ENCODE measurements at regions not wholly inside any gene's neighbourhood (a gene's known extent, or its start where the extent isn't known, plus 50 kb on each side); places are given as distances from the start of the nearest gene placed in this dataset.

GRCh38 chr11:69926376-69927050, 107.3 kb upstream of the FGF3 start:
- Histone ChIP-seq H3K27me3 (peaks cover 8% of the 10 kb centered on the region), H3K4me1 (peaks cover 7% of the 10 kb centered on the region), H3K36me3 (no peaks in the 10 kb centered on the region), H3K9me3 (no peaks in the 10 kb centered on the region), H3K4me3 (ENCODE audit: low read depth, low read length) (no peak overlapping the region)
- no peak for DNase-seq
- TF ChIP-seq CTCF (IDR thresholded peaks at IDR 0.05; ENCODE audit: low read depth, low read length), result no peak

- Histone ChIP-seq H3K4me1 (peaks cover 7% of the 10 kb centered on the region), H3K9me3 (no peaks in the 10 kb centered on the region), H3K36me3 (no peaks in the 10 kb centered on the region), H3K27me3 (peaks cover 8% of the 10 kb centered on the region), H3K4me3 (ENCODE audit: low read depth, low read length) (no peak overlapping the region)
- TF ChIP-seq CTCF (IDR thresholded peaks at IDR 0.05; ENCODE audit: low read depth, low read length), result no peak
- DNase-seq, result no peak
Observed at GRCh38 chr11:69928121-69928520, 108.9 kb upstream of the FGF3 start.

- no peaks in the 10 kb centered on the region for H3K9me3 ChIP-seq
- H3K36me3 ChIP-seq, result no peaks in the 10 kb centered on the region
- DNase-seq, result no peak
- TF ChIP-seq CTCF (IDR thresholded peaks at IDR 0.05; ENCODE audit: low read depth, low read length), result no peak
- no peak overlapping the region for H3K4me3 ChIP-seq (ENCODE audit: low read depth, low read length)
- H3K27me3 ChIP-seq, result peaks cover 8% of the 10 kb centered on the region
- peaks cover 7% of the 10 kb centered on the region for H3K4me1 ChIP-seq
Observed at GRCh38 chr11:69928975-69929374, 109.8 kb upstream of the FGF3 start.

- Histone ChIP-seq H3K36me3 (no peaks in the 10 kb centered on the region), H3K27me3 (peaks cover 5% of the 10 kb centered on the region), H3K4me1 (peaks cover 6% of the 10 kb centered on the region), H3K9me3 (no peaks in the 10 kb centered on the region), H3K4me3 (ENCODE audit: low read depth, low read length) (no peak overlapping the region)
- peak; percentile 4 for DNase-seq
- no peak for TF ChIP-seq CTCF (IDR thresholded peaks at IDR 0.05; ENCODE audit: low read depth, low read length)
Observed at GRCh38 chr11:69930081-69931059, 111.2 kb upstream of the FGF3 start.

GRCh38 chr11:69931060-69931910, 112.1 kb upstream of the FGF3 start:
- no peaks in the 10 kb centered on the region for H3K36me3 ChIP-seq
- H3K27me3 ChIP-seq, result no peaks in the 10 kb centered on the region
- no peak for TF ChIP-seq CTCF (IDR thresholded peaks at IDR 0.05; ENCODE audit: low read depth, low read length)
- no peaks in the 10 kb centered on the region for H3K9me3 ChIP-seq
- DNase-seq, result peak; percentile 6
- no peak overlapping the region for H3K4me3 ChIP-seq (ENCODE audit: low read depth, low read length)
- no peaks in the 10 kb centered on the region; the same call in 1 of the 2 replicates for H3K4me1 ChIP-seq
